ENCODE measurements at regions not wholly inside any gene's neighbourhood (a gene's known extent, or its start where the extent isn't known, plus 50 kb on each side); places are given as distances from the start of the nearest gene placed in this dataset.

DNA sequence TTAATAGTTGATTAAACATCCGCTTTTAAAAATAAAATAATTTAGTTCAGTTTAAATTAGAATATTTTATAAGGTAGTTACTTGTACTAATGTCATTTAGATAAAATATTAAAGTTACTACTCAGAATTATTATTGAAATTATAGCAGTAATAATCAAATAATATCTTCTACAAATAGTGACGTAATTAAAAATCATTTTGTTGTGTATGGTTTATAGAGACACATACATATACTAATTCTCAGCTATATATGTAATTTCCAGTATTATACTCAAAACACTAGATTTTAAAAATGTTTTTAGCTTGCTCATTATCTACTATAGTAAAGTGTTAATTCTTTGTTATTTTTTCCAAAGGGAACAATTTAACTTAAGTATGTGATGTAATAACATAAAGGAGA, 435.2 kb upstream of the MANEA start:
- DNase-seq, result no peak
- Mint-ChIP-seq H3K4me1 (ENCODE audit: low read depth, unreplicated experiment) (peaks cover 30% of the 10 kb centered on the region), H3K27ac (ENCODE audit: unreplicated experiment) (no peak overlapping the region), H3K9me3 (ENCODE audit: low read depth, unreplicated experiment) (no peaks in the 10 kb centered on the region), H3K36me3 (ENCODE audit: insufficient read depth, unreplicated experiment) (no peaks in the 10 kb centered on the region), H3K27me3 (ENCODE audit: unreplicated experiment) (no peaks in the 10 kb centered on the region), H3K4me3 (ENCODE audit: low read depth, unreplicated experiment) (no peak overlapping the region)
- BruUV-seq (replicated peaks), result no TSS peak
- CTCF ChIA-PET, result no interaction called here
- intact Hi-C loops (cut with micrococcal nuclease; ENCODE audit: unreplicated experiment), result no loop called here
- TF ChIP-seq, protein P1, sequence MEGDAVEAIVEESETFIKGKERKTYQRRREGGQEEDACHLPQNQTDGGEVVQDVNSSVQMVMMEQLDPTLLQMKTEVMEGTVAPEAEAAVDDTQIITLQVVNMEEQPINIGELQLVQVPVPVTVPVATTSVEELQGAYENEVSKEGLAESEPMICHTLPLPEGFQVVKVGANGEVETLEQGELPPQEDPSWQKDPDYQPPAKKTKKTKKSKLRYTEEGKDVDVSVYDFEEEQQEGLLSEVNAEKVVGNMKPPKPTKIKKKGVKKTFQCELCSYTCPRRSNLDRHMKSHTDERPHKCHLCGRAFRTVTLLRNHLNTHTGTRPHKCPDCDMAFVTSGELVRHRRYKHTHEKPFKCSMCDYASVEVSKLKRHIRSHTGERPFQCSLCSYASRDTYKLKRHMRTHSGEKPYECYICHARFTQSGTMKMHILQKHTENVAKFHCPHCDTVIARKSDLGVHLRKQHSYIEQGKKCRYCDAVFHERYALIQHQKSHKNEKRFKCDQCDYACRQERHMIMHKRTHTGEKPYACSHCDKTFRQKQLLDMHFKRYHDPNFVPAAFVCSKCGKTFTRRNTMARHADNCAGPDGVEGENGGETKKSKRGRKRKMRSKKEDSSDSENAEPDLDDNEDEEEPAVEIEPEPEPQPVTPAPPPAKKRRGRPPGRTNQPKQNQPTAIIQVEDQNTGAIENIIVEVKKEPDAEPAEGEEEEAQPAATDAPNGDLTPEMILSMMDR (IDR thresholded peaks at IDR 0.05; ENCODE audit: unreplicated experiment), result no peak

DNA sequence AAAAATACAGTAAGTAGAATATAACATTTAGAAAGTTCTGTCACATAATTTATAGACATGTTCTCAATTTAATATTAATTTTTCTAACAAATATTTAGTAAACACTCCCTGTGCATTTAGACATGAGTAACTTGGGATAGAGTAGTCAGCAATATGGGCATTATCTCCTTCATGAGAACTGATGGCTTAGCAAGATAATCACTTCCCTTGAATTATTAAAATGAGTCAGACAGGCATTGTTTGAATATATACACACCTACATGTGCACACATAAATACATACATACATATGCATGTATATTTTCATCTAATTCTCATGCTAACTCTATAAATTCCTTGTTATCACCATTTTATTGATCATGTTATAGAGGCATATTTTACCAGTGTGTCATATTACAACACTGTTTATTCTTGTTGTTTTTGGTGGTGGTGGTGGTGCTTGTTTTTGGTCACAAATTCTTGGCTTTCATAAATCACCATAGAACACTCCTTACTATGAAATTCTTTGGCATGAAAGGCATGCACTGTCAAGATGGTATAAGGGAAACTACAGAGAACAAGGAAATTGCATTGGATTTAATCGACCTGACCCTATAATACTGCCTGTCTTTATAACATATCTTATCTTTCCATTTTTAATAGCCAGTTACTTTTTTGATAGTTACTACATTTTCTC, 434.5 kb upstream of the MANEA start:
- no TSS peak for BruUV-seq (replicated peaks)
- DNase-seq, result peak; percentile 1
- intact Hi-C loops (cut with micrococcal nuclease; ENCODE audit: unreplicated experiment), result no loop called here
- no peak overlapping the region for H3K4me3 Mint-ChIP-seq (ENCODE audit: low read depth, unreplicated experiment)
- H3K9me3 Mint-ChIP-seq (ENCODE audit: low read depth, unreplicated experiment), result no peaks in the 10 kb centered on the region
- H3K27ac Mint-ChIP-seq (ENCODE audit: unreplicated experiment), result no peak overlapping the region
- TF ChIP-seq, protein P1 (IDR thresholded peaks at IDR 0.05; ENCODE audit: unreplicated experiment), result no peak
- H3K36me3 Mint-ChIP-seq (ENCODE audit: insufficient read depth, unreplicated experiment), result no peaks in the 10 kb centered on the region
- H3K4me1 Mint-ChIP-seq (ENCODE audit: low read depth, unreplicated experiment), result peaks cover 30% of the 10 kb centered on the region
- no peaks in the 10 kb centered on the region for H3K27me3 Mint-ChIP-seq (ENCODE audit: unreplicated experiment)
- CTCF ChIA-PET, result no interaction called here

DNA sequence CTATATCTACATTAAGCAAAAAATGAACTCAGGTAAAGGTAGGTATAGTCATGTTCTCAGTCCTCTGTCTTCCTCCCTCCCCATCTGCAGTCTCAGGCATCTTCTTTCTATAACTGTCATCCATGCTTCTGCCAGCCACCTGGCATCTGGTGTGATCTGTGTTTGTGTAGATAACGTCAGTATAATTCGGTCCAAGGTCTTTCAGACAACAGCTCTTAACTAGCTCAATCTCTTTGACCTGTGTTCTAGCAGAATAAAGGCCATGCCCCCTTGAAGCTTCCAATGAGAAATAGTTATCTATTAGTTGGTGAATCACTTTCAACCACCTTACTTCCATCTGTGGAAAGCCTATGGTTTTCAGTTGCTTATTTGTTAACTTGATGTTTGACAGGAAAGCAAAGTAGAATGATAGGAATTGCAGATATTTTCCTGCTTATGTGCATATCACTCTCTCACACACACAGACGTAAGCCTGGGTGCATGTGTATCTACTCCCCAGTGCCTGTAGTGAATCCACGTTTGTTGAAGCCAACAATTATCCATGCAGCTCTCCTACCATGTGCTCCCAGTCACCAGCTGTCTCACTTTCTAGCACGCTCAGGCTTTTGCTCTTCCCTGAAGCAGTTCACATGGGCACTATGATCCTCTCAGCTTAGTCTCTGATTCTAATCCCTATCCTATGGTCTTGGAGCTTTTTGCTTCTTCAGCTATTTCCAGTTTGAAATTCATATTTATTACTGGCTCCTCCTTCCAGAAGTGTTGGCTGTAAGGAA, 433.7 kb upstream of the MANEA start:
- no peaks in the 10 kb centered on the region for H3K27me3 Mint-ChIP-seq (ENCODE audit: unreplicated experiment)
- TF ChIP-seq, protein P1 (IDR thresholded peaks at IDR 0.05; ENCODE audit: unreplicated experiment), result no peak

DNA sequence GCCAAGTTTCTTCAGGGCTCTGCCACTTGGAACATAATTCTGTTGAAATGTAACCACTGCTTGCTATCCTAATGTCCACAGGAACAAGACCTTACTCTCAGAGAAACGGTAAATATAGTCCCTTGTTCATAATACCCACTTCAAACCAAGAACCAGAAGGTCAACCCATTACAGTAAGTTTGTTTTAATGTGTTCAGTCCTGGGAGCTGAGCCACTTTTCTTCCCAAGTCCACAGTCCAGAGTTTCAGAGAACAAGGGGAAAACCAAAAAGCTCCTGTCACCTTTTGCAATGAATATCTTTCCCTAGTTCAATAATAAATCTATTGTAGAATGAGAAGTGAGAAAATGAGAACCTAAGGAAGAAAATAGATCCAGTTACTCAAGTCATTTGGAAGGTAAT, 431.9 kb upstream of the MANEA start:
- no peaks in the 10 kb centered on the region for H3K36me3 Mint-ChIP-seq (ENCODE audit: insufficient read depth, unreplicated experiment)
- CTCF ChIA-PET, result no interaction called here
- no peak overlapping the region for H3K4me3 Mint-ChIP-seq (ENCODE audit: low read depth, unreplicated experiment)
- no peak for DNase-seq
- no peak overlapping the region for H3K27ac Mint-ChIP-seq (ENCODE audit: unreplicated experiment)
- TF ChIP-seq, protein P1 (IDR thresholded peaks at IDR 0.05; ENCODE audit: unreplicated experiment), result no peak
- peaks cover 26% of the 10 kb centered on the region for H3K4me1 Mint-ChIP-seq (ENCODE audit: low read depth, unreplicated experiment)
- intact Hi-C loops (cut with micrococcal nuclease; ENCODE audit: unreplicated experiment), result no loop called here
- no peaks in the 10 kb centered on the region for H3K27me3 Mint-ChIP-seq (ENCODE audit: unreplicated experiment)
- no TSS peak for BruUV-seq (replicated peaks)
- peaks cover 2% of the 10 kb centered on the region for H3K9me3 Mint-ChIP-seq (ENCODE audit: low read depth, unreplicated experiment)

More for the DNA sequence above, 433.7 kb upstream of the MANEA start:
- intact Hi-C loops (cut with micrococcal nuclease; ENCODE audit: unreplicated experiment), result no loop called here
- no peak overlapping the region for H3K4me3 Mint-ChIP-seq (ENCODE audit: low read depth, unreplicated experiment)
- no peak for DNase-seq
- peaks cover 30% of the 10 kb centered on the region for H3K4me1 Mint-ChIP-seq (ENCODE audit: low read depth, unreplicated experiment)
- H3K27ac Mint-ChIP-seq (ENCODE audit: unreplicated experiment), result no peak overlapping the region
- CTCF ChIA-PET, result no interaction called here
- BruUV-seq (replicated peaks), result no TSS peak
- no peaks in the 10 kb centered on the region for H3K36me3 Mint-ChIP-seq (ENCODE audit: insufficient read depth, unreplicated experiment)
- H3K9me3 Mint-ChIP-seq (ENCODE audit: low read depth, unreplicated experiment), result peaks cover 1% of the 10 kb centered on the region

All from Calu3 (cell line).